Epithelial cell of esophagus (primary cell): ENCODE measurements at regions not wholly inside any gene's neighbourhood (a gene's known extent, or its start where the extent isn't known, plus 50 kb on each side); places are given as distances from the start of the nearest gene placed in this dataset.

Experiments
- DNase-seq: peaks from one replicate; pipeline ENCODE4 v3.0.0; 2010; ENCODE audit warnings: low read depth
- H3K4me3 ChIP-seq: 2 replicates; pipeline ENCODE4 v1.5.1; 2011; ENCODE audit warnings: mild to moderate bottlenecking, low read length, control low read depth
- TF ChIP-seq, protein P1 (sequence below): IDR thresholded peaks from 2 replicates; pipeline ENCODE4 v1.5.1; 2011; ENCODE audit warnings: low read depth, mild to moderate bottlenecking, low read length, control low read depth, inconsistent platforms; ENCODE audit not compliant: insufficient read depth; ENCODE audit errors: missing control alignments

DNA sequence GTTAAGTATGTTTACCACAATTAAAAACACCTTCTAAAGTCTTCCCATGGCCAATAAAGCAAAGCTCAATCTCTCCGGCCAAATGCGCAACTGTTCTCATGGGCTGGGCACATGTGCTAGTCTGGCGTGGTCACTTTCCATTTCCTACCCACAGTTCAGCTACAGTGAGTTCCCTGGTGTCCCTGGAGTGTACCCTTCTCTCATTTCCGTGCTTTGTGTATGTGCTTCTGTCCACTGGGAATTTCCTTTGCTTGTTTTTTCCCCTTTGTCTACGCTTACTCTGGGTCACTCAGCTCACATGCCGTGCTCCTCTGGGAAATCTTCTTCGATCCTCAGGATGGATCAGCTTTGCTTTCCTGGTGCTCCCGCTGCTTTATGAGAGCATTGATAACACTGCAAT is 69.6 kb upstream of the GYPC start:
- DNase-seq, result no peak

DNA sequence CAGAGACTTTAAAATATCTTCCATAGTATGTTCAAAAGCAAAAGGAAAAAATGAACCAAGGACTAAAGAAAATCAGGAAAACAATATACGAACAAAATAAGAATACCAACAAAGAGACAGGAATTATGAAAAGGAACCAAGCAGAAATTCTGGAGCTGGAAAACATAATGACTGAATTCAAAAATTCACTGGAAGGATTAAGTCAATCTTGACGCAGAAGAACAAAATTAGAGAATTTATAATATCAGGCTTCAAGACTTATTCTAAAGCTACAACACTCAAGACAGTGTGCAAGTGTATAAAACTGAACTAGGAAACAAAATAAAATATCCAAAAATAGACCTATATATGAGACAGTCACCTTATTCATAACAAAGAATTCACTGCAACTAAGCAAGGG is 56.9 kb upstream of the GYPC start:
- no peak for DNase-seq
- TF ChIP-seq, protein P1, sequence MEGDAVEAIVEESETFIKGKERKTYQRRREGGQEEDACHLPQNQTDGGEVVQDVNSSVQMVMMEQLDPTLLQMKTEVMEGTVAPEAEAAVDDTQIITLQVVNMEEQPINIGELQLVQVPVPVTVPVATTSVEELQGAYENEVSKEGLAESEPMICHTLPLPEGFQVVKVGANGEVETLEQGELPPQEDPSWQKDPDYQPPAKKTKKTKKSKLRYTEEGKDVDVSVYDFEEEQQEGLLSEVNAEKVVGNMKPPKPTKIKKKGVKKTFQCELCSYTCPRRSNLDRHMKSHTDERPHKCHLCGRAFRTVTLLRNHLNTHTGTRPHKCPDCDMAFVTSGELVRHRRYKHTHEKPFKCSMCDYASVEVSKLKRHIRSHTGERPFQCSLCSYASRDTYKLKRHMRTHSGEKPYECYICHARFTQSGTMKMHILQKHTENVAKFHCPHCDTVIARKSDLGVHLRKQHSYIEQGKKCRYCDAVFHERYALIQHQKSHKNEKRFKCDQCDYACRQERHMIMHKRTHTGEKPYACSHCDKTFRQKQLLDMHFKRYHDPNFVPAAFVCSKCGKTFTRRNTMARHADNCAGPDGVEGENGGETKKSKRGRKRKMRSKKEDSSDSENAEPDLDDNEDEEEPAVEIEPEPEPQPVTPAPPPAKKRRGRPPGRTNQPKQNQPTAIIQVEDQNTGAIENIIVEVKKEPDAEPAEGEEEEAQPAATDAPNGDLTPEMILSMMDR, result no peak

More for the DNA sequence above, 69.6 kb upstream of the GYPC start:
- TF ChIP-seq, protein P1, result no peak
- H3K4me3 ChIP-seq, result no peak overlapping the region

DNA sequence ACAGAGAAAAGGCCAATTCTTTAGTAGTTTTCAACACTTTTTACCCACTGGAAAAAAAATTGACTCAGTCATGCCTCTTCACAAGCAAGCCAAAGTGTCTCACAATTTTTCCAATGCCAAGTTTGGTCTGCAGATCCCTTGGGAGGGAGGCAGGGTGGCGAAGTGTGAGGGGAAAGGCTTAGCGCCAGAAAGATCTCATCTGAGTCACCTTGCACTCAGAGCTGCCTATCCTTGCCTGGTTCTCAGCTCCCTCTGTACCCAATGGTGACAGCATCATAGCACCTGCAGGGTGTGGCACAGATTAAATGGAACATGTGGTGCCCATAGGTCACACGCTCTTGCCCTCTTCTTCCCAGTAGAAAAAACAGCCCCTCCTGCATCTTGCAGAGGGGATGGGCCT is 55.2 kb upstream of the GYPC start:
- H3K4me3 ChIP-seq, result no peak overlapping the region
- no peak for DNase-seq
- TF ChIP-seq, protein P1, result no peak

More for the DNA sequence above, 56.9 kb upstream of the GYPC start:
- no peak overlapping the region for H3K4me3 ChIP-seq

DNA sequence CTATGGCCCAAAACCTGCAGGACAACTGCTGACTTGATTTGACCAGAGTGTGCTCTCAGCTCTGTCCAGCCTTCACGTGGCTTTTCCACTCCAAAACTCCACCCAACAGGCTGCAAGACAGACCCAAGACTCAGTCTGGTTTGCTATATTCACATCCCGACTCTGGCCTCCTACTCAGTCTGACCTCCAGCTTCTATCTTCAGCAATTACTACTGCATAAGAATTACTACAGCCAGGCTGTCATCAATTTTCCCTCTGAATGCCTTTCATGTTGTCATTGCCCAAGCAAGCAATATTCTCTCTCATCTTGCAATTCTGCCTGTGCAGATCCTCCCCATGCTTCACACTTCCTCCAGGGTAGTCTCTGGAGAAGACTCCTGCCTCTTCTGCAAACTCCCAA is 53.6 kb upstream of the GYPC start:
- no peak for DNase-seq
- TF ChIP-seq, protein P1, result no peak
- H3K4me3 ChIP-seq, result no peak overlapping the region
